ENCODE measurements at regions not wholly inside any gene's neighbourhood (a gene's known extent, or its start where the extent isn't known, plus 50 kb on each side); places are given as distances from the start of the nearest gene placed in this dataset.
"Not testable (repeated sequence)": the region's sequence is repeated elsewhere in the genome, so short reads cannot be mapped to it uniquely, and the experiment has no call there.

GRCh38 chr13:40366119-40366518 lies 300.3 kb downstream of the FOXO1 start:
- Histone ChIP-seq H3K4me1 (replicated peaks) (no peaks in the 10 kb centered on the region), H3K4me3 (no peak overlapping the region), H3K27me3 (replicated peaks; ENCODE audit: insufficient read depth) (no peaks in the 10 kb centered on the region), H3K9me3 (no peaks in the 10 kb centered on the region), H3K36me3 (no peaks in the 10 kb centered on the region), H3K27ac (no peak overlapping the region)
- intact Hi-C loops (cut with DNase I): no loop called here
- TF ChIP-seq POLR2A (IDR thresholded peaks at IDR 0.05) (no peak), POLR2AphosphoS5 (IDR thresholded peaks at IDR 0.05) (no peak)
- TF ChIP-seq, protein P1, sequence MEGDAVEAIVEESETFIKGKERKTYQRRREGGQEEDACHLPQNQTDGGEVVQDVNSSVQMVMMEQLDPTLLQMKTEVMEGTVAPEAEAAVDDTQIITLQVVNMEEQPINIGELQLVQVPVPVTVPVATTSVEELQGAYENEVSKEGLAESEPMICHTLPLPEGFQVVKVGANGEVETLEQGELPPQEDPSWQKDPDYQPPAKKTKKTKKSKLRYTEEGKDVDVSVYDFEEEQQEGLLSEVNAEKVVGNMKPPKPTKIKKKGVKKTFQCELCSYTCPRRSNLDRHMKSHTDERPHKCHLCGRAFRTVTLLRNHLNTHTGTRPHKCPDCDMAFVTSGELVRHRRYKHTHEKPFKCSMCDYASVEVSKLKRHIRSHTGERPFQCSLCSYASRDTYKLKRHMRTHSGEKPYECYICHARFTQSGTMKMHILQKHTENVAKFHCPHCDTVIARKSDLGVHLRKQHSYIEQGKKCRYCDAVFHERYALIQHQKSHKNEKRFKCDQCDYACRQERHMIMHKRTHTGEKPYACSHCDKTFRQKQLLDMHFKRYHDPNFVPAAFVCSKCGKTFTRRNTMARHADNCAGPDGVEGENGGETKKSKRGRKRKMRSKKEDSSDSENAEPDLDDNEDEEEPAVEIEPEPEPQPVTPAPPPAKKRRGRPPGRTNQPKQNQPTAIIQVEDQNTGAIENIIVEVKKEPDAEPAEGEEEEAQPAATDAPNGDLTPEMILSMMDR (IDR thresholded peaks at IDR 0.05): no peak
- DNase-seq (ENCODE audit: low spot score): no peak
- WGBS: 73% methylated on average over 6 of the region's 6 CpGs

- Histone ChIP-seq H3K9me3 (no peaks in the 10 kb centered on the region), H3K36me3 (no peaks in the 10 kb centered on the region), H3K27me3 (replicated peaks; ENCODE audit: insufficient read depth) (no peaks in the 10 kb centered on the region), H3K4me1 (replicated peaks) (no peaks in the 10 kb centered on the region), H3K4me3 (no peak overlapping the region), H3K27ac (no peak overlapping the region)
- TF ChIP-seq POLR2A (IDR thresholded peaks at IDR 0.05) (no peak), POLR2AphosphoS5 (IDR thresholded peaks at IDR 0.05) (no peak)
- TF ChIP-seq, protein P1 (IDR thresholded peaks at IDR 0.05): no peak
- intact Hi-C loops (cut with DNase I): no loop called here
- 66% methylated on average over 6 of the region's 6 CpGs for WGBS
- DNase-seq (ENCODE audit: low spot score): no peak
These were observed 298.1 kb downstream of the FOXO1 start for GRCh38 chr13:40368127-40368891.

GRCh38 chr13:40370661-40371060 lies 295.8 kb downstream of the FOXO1 start:
- Histone ChIP-seq H3K27me3 (replicated peaks; ENCODE audit: insufficient read depth) (no peaks in the 10 kb centered on the region), H3K36me3 (no peaks in the 10 kb centered on the region), H3K9me3 (no peaks in the 10 kb centered on the region), H3K27ac (no peak overlapping the region), H3K4me1 (replicated peaks) (no peaks in the 10 kb centered on the region), H3K4me3 (no peak overlapping the region)
- 50% methylated on average over 4 of the region's 4 CpGs for WGBS
- TF ChIP-seq POLR2A (IDR thresholded peaks at IDR 0.05) (no peak), POLR2AphosphoS5 (IDR thresholded peaks at IDR 0.05) (no peak)
- TF ChIP-seq, protein P1 (IDR thresholded peaks at IDR 0.05): no peak
- intact Hi-C loops (cut with DNase I): no loop called here
- no peak for DNase-seq (ENCODE audit: low spot score)

DNA sequence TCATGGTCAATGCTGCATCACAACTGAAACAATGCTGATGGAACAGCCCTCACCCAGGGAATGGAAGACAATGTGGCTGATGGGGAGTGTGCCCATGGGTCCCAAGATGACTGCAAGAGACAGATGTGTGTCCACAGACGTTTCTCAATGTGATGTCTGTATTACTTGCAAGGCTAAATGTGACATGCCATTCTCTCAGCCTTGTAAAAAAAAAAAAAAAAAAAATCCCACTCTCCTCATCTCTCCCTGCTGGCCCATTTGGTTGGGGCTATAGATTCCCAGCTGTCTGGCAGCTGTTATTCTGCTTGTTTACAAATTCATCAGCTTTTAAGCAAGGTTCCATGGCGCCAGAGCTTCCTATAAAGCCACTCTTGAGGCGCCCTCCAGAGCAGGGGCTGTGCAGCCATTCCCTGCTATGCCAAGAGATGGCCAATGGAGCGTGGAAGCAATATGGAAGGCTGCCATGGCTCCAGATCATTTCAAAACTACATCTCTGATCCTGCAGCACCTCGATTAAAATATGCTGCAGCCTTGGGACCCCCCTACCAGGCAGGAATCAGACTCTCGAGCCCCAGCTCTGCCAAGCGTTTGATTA lies 294.8 kb downstream of the FOXO1 start:
- intact Hi-C loops (cut with DNase I): no loop called here
- Histone ChIP-seq H3K27me3 (replicated peaks; ENCODE audit: insufficient read depth) (no peaks in the 10 kb centered on the region), H3K9me3 (no peaks in the 10 kb centered on the region), H3K36me3 (no peaks in the 10 kb centered on the region), H3K4me3 (no peak overlapping the region), H3K27ac (no peak overlapping the region), H3K4me1 (replicated peaks) (no peaks in the 10 kb centered on the region)
- 81% methylated on average over 7 of the region's 7 CpGs for WGBS
- TF ChIP-seq POLR2AphosphoS5 (IDR thresholded peaks at IDR 0.05) (no peak), POLR2A (IDR thresholded peaks at IDR 0.05) (no peak)
- TF ChIP-seq, protein P1 (IDR thresholded peaks at IDR 0.05): no peak
- no peak for DNase-seq (ENCODE audit: low spot score)

- H3K27ac ChIP-seq; intact Hi-C loops (cut with DNase I); H3K9me3 ChIP-seq; DNase-seq (ENCODE audit: low spot score); H3K36me3 ChIP-seq; H3K4me1 ChIP-seq (replicated peaks); H3K4me3 ChIP-seq; H3K27me3 ChIP-seq (replicated peaks; ENCODE audit: insufficient read depth): not testable (repeated sequence)
- WGBS: 76% methylated on average over 6 of the region's 6 CpGs
These were observed 292.8 kb downstream of the FOXO1 start for GRCh38 chr13:40373608-40374007.
